NCI-H2081 treated with DMSO at 0.1 percent for 48 hours (cell line): ENCODE measurements at regions not wholly inside any gene's neighbourhood (a gene's known extent, or its start where the extent isn't known, plus 50 kb on each side); places are given as distances from the start of the nearest gene placed in this dataset.
"Not testable (repeated sequence)": the region's sequence is repeated elsewhere in the genome, so short reads cannot be mapped to it uniquely, and the experiment has no call there.

Source experiments
- DNase-seq: peaks from one replicate; lab custom pipeline; 2025; lab: John Stamatoyannopoulos, UW

- DNase-seq = no peak
Measured at GRCh38 chrX:40373025-40373424, 207.7 kb upstream of the ATP6AP2 start.

DNA sequence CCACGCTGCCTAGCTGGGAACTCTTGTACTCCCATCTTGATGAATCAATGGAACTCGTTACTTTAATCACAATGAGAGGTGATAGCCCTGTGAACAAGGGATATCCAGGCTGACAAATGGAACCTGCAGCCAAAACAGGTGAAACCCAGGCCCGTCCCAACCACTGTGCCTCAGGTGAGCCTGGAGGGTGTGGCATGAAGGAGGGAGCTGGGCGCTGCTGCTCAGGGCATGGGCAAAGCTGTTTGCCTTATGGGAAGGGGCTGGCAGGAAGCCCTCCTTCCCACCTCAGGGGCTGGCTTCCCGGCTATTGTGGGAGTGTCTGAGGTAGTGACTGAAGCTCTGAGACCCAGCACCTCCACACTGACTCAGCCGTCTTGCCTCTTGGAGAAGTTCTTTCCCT, 209.4 kb upstream of the ATP6AP2 start:
- no peak for DNase-seq

DNA sequence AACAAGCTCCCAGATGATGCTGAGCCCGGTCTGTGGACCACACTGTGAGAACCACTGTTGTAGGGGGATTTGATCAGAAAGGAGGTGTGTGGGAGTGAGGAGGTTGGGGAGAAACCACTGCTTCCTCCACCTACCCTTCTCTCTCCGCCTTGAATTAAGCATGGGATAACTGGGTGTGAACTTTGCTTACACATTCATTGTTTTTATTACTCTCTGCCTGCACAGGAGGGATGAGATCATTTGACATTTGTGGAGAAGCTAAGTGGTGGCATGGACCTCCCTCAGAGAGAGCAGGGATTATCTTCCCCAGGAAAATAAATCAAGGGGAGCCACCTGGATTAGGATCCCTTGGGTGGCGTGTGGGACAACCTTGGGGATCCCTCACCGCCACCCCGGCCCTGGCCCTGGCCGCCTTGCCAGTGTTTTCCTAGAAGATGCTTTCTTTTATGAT, 212.1 kb upstream of the ATP6AP2 start:
- DNase-seq = no peak

DNA sequence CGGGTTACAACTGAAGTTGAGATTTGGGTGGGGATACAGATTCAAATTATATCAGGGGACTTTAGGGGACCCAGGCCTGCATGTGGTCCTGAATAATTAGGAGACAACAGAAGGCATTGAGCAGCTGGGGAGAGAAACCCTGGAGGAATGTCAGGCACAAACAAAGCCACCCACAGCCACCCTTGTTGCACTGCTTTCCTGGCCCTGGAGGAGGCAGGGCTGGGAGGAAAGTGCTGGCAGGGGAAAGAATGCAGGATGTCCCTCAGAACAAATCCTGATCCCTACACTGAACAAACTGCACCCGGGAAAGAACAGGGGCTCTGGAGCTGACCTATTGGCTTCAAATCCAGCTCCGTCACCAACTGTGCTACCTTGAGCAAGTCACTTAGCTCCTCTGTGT, 214.1 kb upstream of the ATP6AP2 start:
- no peak for DNase-seq

DNA sequence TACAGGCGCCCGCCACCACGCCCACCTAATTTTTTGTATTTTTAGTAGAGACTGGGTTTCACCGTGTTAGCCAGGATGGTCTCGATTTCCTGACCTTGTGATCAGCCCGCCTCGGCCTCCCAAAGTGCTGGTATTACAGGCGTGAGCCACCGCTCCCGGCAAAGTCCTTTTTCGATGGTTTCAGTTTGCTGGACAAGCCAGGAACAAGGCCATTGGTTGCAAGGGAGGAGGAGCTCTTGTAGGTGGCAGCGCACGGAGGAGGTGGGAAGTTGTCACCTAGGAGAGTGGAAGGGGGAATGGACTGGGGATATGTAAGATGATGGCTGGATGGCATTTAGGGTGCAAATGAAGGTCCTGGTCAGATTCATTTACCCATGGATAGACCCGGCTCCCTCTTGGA, 218.5 kb upstream of the ATP6AP2 start:
- not testable (repeated sequence) for DNase-seq

DNA sequence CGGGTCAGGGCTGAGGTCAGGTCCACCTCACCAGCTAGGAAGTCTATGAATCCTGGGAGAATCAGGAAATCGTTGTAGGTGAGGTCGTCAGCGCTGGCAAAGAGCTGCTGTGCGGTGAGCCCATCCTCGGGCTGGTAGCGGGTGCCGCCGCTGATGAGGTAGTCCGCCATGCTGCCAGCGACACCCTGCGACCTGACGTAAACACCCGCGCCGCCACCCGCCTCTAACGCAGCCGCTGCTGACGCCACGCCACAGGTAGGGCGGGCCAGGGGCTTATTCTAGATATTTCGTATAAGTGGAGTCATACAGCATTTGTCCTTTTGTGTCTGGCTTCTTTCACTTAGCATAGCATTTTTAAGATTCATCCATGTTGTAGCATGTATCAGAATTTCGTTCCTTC, 220.2 kb upstream of the ATP6AP2 start:
- no peak for DNase-seq

- no peak for DNase-seq
Measured at GRCh38 chrX:40359593-40359992, 221.2 kb upstream of the ATP6AP2 start.

DNA sequence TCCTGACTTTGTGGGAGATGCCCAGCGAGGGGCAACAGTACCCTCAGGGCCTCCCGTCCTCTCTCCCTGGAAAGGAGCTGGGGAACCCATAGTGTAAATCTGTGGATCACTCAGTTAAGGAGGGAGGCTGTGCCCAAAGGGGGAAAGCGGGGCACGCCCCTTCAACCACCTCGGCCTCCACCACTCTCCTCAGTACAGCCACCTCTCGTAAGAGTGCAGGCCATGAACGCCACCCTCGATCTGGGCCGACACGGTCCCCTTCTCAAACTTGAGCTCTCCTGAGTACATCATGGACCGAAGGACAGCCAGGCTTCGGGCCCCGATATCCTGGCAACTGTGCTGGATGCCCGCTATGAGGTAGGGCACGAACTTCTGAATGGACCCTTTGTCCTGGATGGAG, 221.8 kb upstream of the ATP6AP2 start:
- no peak for DNase-seq

DNA sequence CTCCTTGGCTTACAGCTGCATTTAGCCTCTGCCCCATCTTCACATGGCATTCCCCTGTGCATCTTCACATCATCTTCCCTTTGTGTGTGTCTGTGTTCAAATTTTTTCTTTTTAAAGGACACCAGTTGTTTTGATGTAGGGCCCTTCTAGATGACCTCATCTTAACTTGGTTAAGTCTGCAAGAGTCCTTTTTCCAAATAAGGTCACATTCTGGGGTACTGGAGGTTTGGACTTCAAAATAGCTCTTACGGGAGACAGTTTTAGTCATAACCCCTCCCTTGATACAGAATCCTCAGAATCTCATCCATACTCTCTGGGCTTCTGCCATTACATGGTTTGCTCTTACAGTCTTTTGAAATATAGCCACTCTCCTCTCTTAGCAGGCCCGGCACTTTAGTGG, 231.5 kb upstream of the ATP6AP2 start:
- no peak for DNase-seq

DNA sequence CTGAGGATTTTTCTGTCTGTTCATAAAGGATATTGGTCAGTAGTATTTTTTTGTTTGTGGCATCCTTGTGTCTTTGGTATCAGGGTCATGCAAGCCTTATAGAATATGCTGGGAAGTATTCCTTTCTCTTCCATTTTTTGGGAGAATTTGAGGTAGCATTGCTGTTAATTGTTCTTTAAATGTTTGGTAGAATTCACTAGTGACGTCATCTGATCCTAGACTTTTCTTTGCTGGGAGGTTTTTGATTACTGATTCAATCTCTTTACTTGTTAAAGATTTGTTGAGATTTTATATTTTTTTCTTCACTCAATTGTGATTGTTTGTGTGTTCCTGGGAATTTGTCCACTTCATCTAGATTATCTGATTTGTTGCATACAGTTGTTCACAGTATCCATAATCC, 234.4 kb upstream of the ATP6AP2 start:
- no peak for DNase-seq

DNA sequence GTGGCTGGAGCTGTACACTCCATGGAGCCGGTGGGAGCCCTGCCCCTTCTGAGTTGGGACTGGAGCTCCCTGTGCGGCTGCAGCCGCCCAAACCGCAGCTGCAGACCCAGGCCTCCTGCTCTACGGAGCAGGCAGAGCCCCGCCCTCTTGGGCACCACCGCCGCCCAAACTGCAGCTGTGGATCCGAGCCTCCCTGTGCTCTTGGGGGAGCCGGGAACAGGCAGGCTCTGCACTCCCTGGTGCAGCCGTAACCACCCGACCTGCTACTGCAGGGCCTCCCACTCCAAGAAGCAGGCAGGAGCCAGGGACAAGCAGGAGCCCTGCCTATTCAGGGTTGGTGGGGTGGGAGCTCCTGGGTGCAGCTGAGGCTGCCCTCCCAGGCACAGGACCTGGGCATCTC, 237.5 kb upstream of the ATP6AP2 start:
- DNase-seq = no peak

DNA sequence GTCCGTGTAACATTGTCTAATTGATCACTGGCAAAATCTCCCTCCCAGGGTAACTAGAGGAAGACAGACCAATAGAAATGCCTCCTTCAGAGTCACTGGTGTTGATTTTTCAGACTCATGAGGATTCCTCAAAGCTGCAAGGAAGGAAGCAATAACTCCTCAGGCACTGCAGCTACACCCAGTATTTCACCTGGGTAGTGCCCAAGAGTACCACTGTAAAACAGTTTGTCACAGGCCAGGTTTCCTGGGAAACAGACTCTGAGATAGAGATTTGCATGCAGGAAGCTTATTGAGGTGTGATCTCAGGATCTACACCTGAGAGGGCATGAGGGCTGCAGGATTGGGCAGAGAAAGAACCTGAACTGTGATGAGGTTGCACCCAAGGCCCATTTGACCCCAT, 240.7 kb upstream of the ATP6AP2 start:
- DNase-seq = no peak

DNA sequence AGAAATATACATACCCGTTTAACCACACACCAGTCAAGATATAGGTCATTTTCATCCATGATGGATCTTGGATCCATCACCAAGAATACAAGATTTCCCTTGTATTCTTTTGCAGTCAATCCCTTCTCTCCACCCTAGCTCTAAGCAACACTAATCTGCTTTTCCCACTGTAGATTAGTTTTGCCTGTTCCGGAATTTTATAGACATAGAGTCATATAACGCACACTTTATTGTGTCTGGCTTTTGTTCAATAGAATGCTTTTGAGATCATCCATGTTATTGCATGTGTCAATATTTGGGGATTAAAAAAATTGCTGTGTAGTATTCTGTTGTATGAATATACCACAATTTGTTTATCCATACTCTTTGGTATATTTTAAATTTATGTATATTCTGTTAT, 235.6 kb upstream of the BCOR start:
- DNase-seq = no peak

DNA sequence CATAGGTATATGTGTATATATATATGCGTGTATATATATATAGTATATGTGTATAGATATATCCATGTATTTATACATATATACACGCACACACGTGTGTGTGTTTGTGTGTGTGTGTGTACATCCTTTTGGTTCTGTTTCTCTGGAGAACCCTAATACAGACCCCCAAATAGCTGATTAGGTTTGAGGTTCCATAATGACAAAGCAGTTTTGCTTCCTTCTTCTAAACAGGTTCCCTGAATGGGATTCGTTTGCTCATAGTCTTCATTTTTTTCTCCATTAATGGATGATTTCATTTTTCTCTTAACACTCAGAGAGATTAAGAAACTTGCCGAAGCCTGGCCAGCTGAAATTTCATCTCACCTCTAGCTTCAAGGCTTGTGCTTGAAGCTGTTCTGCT, 234.0 kb upstream of the BCOR start:
- no peak for DNase-seq

DNA sequence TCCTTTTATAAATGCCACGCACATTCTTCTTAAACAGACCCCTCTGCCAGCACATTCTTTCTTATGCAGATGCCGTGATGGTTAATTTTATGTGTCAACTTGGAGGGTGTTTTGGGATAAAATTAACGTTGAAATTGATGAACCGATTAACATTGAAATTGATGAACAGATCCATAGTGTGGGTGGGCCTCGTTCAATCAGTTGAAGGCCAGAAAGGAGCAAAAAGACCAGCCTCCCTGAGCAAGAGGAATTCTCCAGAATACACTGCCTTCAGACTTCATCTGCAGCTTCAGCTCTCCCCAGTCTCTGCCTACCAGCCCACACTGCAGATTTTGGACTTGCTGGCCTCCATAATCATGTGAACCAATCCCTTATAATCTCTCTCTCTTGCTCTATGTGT, 233.6 kb upstream of the BCOR start:
- no peak for DNase-seq

DNA sequence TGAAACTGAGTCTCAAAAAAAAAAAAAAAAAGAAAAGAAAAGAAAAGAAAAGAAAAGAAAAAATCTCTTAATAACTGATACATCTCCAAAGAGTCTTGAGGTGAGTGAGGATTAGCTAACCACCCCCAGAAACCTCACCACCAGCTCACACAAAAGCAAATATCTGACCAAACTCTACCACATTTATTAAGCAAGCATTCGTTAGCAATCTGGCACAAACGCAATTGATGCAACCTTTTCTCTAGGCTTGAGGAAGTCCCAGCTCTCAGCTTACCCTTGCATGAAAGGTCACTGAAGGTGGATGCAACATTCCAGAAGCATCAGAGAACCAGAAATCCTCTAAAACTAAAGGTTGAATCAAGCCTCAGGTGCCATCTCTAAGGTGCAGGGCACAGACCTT, 231.9 kb upstream of the BCOR start:
- no peak for DNase-seq

GRCh38 chrX:40327085-40327484, 229.3 kb upstream of the BCOR start:
- no peak for DNase-seq

DNA sequence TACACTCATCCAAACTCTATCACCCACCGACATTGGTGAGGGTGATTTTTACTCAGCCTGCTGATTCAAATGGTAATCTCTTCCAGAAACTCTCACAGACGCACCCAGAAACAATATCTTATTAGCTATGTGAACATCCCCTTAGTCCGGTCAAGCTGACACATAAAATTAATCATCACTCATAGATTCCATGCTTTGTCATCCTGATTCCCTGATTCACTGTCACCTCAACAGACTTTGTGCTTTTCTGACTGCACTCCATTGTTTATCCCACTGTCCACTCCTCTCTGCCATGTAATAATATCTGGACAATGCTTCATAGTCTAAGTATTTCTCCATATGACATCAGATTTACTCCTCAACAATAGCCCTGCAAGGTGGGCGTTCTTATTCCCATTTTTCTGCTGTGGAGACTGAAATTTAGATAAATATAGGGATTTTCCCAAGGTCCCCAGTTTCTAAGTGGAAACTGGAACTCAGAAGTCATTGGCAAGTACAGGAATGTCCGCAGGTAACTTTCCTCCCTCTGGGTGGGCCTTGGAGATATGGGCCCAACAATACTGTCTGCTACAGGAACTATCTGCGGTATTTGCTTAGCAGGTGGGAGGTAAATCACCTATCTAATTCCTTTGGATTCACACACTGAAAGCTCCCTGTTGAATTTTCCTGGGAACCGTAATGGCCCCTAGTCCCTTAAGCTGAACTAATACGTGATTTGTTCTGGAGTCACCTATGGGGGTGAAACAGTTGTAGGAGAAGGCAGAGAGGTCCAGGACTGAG, 228.6 kb upstream of the BCOR start:
- no peak for DNase-seq

- DNase-seq = no peak
Measured at GRCh38 chrX:40325161-40325560, 227.4 kb upstream of the BCOR start.

- DNase-seq = no peak
Measured at GRCh38 chrX:40323977-40324376, 226.2 kb upstream of the BCOR start.

DNA sequence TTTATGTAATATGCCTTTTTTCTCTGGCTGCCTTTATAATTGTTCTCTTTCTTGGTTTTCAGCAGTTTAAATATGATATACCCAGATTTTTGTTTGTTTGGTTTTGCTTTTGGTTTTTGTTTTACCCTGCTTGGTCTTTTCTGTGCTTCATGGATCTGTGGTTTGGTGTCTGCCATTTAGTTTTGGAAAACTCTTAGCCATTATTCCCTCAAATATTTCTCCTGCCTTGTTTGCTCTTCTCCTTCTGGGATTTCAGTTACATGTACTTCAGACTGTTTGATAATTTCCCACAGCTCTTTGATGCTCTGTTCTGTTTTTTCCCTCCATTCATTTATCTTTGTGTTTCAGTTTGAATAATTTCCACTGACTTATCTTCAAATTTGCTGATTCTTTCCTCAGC, 223.1 kb upstream of the BCOR start:
- DNase-seq = no peak

DNA sequence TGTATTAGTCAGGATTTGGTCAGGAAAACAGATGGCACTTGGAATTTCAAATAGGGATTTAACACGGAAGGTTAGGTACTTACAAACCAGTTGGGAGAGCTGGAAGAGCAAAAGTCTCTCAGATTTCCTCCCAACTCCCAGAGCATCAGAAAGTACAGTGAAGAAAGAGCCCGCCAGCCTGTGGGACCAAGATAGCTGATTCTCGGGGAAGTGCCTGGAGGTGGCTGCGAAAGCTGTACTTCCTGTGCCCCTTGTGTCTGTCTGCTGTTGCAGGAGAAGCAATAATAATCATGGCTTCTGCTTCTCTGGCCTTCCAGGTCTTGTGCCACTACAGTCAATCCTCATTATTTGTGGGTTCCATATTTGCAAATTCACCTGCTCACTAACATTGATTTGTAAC, 221.0 kb upstream of the BCOR start:
- no peak for DNase-seq

DNA sequence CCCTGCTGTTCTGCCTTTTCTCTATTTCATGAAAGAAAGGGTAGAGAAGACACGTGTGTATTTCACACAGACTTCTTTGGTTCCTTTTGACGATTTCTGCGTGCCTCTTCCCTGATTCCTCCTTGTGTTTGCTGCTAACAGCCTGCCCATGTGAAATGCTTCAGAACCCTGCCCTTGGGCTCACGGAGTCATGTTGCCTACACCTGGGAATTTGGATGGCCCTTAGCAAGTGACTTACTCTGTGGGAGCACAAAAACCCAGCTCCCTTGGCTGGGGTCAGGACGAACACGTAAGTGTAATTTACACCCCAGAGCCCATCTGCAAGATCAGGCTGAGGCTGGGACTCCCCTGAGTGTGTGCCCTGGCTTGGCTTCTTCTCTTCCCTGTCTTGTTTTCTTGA, 220.3 kb upstream of the BCOR start:
- no peak for DNase-seq

- DNase-seq = no peak
Measured at GRCh38 chrX:40316502-40316901, 218.7 kb upstream of the BCOR start.
